ENCODE measurements at regions not wholly inside any gene's neighbourhood (a gene's known extent, or its start where the extent isn't known, plus 50 kb on each side); places are given as distances from the start of the nearest gene placed in this dataset.

- Histone ChIP-seq H3K4me2 (ENCODE audit: insufficient read depth, low read length) (no peak overlapping the region), H3K4me1 (replicated peaks in 1 of 2; ENCODE audit: control insufficient read depth in 2 of 2, insufficient read depth in 2 of 2, low read length in 2 of 2) (no peaks in the 10 kb centered on the region), H3K27ac (ENCODE audit: extremely low read depth, low read depth, low read length) (no peak overlapping the region), H3K9ac (ENCODE audit: insufficient read depth in 1 of 2, low read depth in 2 of 2, low read length in 2 of 2) (no peak overlapping the region), H3K27me3 (ENCODE audit: control insufficient read depth in 2 of 2, insufficient read depth in 2 of 2, low read length in 2 of 2) (no peaks in the 10 kb centered on the region), H3K9me1 (ENCODE audit: control insufficient read depth, insufficient read depth, low read length) (no peaks in the 10 kb centered on the region), H2AFZ (ENCODE audit: low read depth, low read length) (no peak overlapping the region), H3K4me3 (no peak overlapping the region), H3K36me3 (ENCODE audit: control insufficient read depth, insufficient read depth, low read length) (no peaks in the 10 kb centered on the region), H3K9me3 (replicated peaks; ENCODE audit: control insufficient read depth, insufficient read depth, low read depth, low read length) (no peaks in the 10 kb centered on the region), H3K79me2 (ENCODE audit: control insufficient read depth, insufficient read depth, low read length) (no peaks in the 10 kb centered on the region), H4K20me1 (replicated peaks; ENCODE audit: control insufficient read depth, insufficient read depth, low read length) (no peaks in the 10 kb centered on the region)
- intact Hi-C loops (cut with micrococcal nuclease) (no loop called here), in situ Hi-C loops (cut with MboI) (no loop called here)
- BruUV-seq (replicated peaks): no TSS peak
- CTCF ChIA-PET (ENCODE audit: low intra/inter-chr PET ratio): no interaction called here
- ATAC-seq (no peak), DNase-seq (ENCODE audit: extremely low read depth in 1 of 4, low spot score in 3 of 4) (no peak), FAIRE-seq (no peak)
- POLR2A ChIA-PET: no interaction called here
- TF ChIP-seq ZNF589 (CRISPR knock-in tag; IDR thresholded peaks at IDR 0.05; ENCODE audit: low read depth) (no peak), CHAMP1 (IDR thresholded peaks at IDR 0.05) (no peak), EWSR1 (IDR thresholded peaks at IDR 0.05; ENCODE audit: borderline replicate concordance, low read depth, partially characterized antibody) (no peak), ZNF232 (CRISPR knock-in tag; IDR thresholded peaks at IDR 0.05) (no peak), ZEB2 (IDR thresholded peaks at IDR 0.05) (no peak), ZNF263 (CRISPR knock-in tag; IDR thresholded peaks at IDR 0.05; ENCODE audit: borderline replicate concordance) (no peak), HDAC3 (IDR thresholded peaks at IDR 0.05; ENCODE audit: borderline replicate concordance, partially characterized antibody) (no peak), AFF4 (CRISPR knock-in tag; IDR thresholded peaks at IDR 0.05) (no peak), HMG20A (CRISPR knock-in tag; conservative IDR thresholded peaks at IDR 0.05) (no peak), HDAC2 (IDR thresholded peaks at IDR 0.05) (no peak), ZNF124 (CRISPR knock-in tag; IDR thresholded peaks at IDR 0.05) (no peak), JUND (IDR thresholded peaks at IDR 0.05; ENCODE audit: borderline replicate concordance, low read depth, low read length) (no peak), JUND (tag; IDR thresholded peaks at IDR 0.05; ENCODE audit: borderline replicate concordance, low read depth, low read length) (no peak), ELK3 (CRISPR knock-in tag; IDR thresholded peaks at IDR 0.05) (no peak), ZNF655 (CRISPR knock-in tag; IDR thresholded peaks at IDR 0.05) (no peak), HDGF (IDR thresholded peaks at IDR 0.05) (no peak), ZNF41 (CRISPR knock-in tag; conservative IDR thresholded peaks at IDR 0.05) (no peak), STAT5B (CRISPR knock-in tag; IDR thresholded peaks at IDR 0.05) (no peak)
Measured at GRCh38 chr4:155017426-155017825, 191.0 kb upstream of the NPY2R start.

All from K562 (cell line).